IMR-90 (cell line): ENCODE measurements at regions not wholly inside any gene's neighbourhood (a gene's known extent, or its start where the extent isn't known, plus 50 kb on each side); places are given as distances from the start of the nearest gene placed in this dataset.

Source experiments
- ATAC-seq: fragments of 200-7000 bp; cut with Tn5 transposase; 2 replicates; pipeline ENCODE4 v1.9.1; 2020; ENCODE audit warnings: low read depth, mild to moderate bottlenecking, moderate library complexity
- BruUV-seq: library from RNA; stranded (reverse); fragments of 400-500 nt; replicated peaks from 2 replicates; lab custom pipeline; 2021; lab: Mats Ljungman, UMichigan
- CTCF ChIA-PET: fragments of 300-600 bp; formaldehyde crosslinking; extraction: SDS; loops from one replicate; lab custom pipeline; 2021; ENCODE audit warnings: antibody characterized with exemption; lab: Yijun Ruan, JAX
- POLR2A ChIA-PET: fragments of 300-600 bp; sonication (Branson Sonifier 250); formaldehyde crosslinking; loops from one replicate; lab custom pipeline; 2022; ENCODE audit warnings: antibody characterized with exemption; ENCODE audit not compliant: unreplicated experiment; lab: Charles Lee
- DNase-seq: peaks from one replicate; pipeline ENCODE4 v3.0.0; 2013
- H2AFZ ChIP-seq: replicated peaks from 2 replicates; pipeline ENCODE3; 2013; ENCODE audit warnings: low read length, mild to moderate bottlenecking; ENCODE audit not compliant: poor library complexity
- H2AK5ac ChIP-seq: 2 replicates; pipeline ENCODE4 v1.6.1; 2013; ENCODE audit warnings: low read depth, low read length, inconsistent platforms
- H2AK9ac ChIP-seq: replicated peaks from 2 replicates; pipeline ENCODE3; 2013; ENCODE audit warnings: mild to moderate bottlenecking, low read depth, low read length, moderate library complexity; ENCODE audit not compliant: poor library complexity
- H2BK120ac ChIP-seq: 2 replicates; pipeline ENCODE4 v1.6.1; 2013; ENCODE audit warnings: low read depth, low read length, inconsistent platforms
- H2BK15ac ChIP-seq: 3 replicates; pipeline ENCODE4 v1.6.1; 2013; ENCODE audit warnings: low read depth, low read length, inconsistent platforms
- H2BK20ac ChIP-seq: 2 replicates; pipeline ENCODE4 v1.6.1; 2013; ENCODE audit warnings: low read depth, mild to moderate bottlenecking, inconsistent platforms, low read length, moderate library complexity
- H2BK5ac ChIP-seq: 2 replicates; pipeline ENCODE4 v1.6.1; 2013; ENCODE audit warnings: mild to moderate bottlenecking, low read depth, low read length, inconsistent platforms; ENCODE audit not compliant: poor library complexity, severe bottlenecking
- H3K14ac ChIP-seq: replicated peaks from 2 replicates; pipeline ENCODE4 v1.6.1; 2013; ENCODE audit warnings: low read depth, low read length, inconsistent platforms
- H3K18ac ChIP-seq: 2 replicates; pipeline ENCODE4 v1.6.1; 2013; ENCODE audit warnings: low read depth, low read length, control low read depth
- H3K23ac ChIP-seq: 2 replicates; pipeline ENCODE4 v1.6.1; 2013; ENCODE audit warnings: low read depth, low read length, inconsistent platforms
- H3K27ac ChIP-seq: 2 replicates; pipeline ENCODE4 v1.5.1; 2013; ENCODE audit warnings: mild to moderate bottlenecking, control low read depth, low read length; ENCODE audit not compliant: insufficient read depth
- H3K27me3 ChIP-seq: 2 replicates; pipeline ENCODE4 v1.6.1; 2013; ENCODE audit warnings: low read length; ENCODE audit not compliant: control insufficient read depth, insufficient read depth
- H3K36me3 ChIP-seq: 2 replicates; pipeline ENCODE4 v1.6.1; 2013; ENCODE audit warnings: low read length, mixed read lengths; ENCODE audit not compliant: control insufficient read depth, insufficient read depth
- H3K4ac ChIP-seq: 2 replicates; pipeline ENCODE4 v1.6.1; 2013; ENCODE audit warnings: low read depth, low read length, inconsistent platforms
- H3K4me1 ChIP-seq: 2 replicates; pipeline ENCODE4 v1.6.1; 2013; ENCODE audit warnings: low read length, mixed read lengths; ENCODE audit not compliant: control insufficient read depth, insufficient read depth
- H3K4me2 ChIP-seq: 2 replicates; pipeline ENCODE4 v1.6.1; 2013; ENCODE audit warnings: low read depth, mild to moderate bottlenecking, control low read depth, low read length, moderate library complexity
- H3K4me3 ChIP-seq: 2 replicates; pipeline ENCODE4 v1.5.1; 2013; ENCODE audit warnings: low read depth, mild to moderate bottlenecking, control low read depth, low read length, moderate library complexity; ENCODE audit not compliant: insufficient read depth
- H3K56ac ChIP-seq: 2 replicates; pipeline ENCODE4 v1.6.1; 2013; ENCODE audit warnings: low read length, inconsistent platforms; ENCODE audit not compliant: insufficient read depth; ENCODE audit errors: extremely low read depth
- H3K79me1 ChIP-seq, 2 experiments: 2 replicates each; pipeline ENCODE4 v1.6.1; 2013; ENCODE audit warnings: low read length in 2 of 2, inconsistent platforms in 1 of 2, low read depth in 1 of 2
- H3K9ac ChIP-seq: 2 replicates; pipeline ENCODE4 v1.6.1; 2013; ENCODE audit warnings: low read depth, low read length, control low read depth
- H3K9me1 ChIP-seq: 2 replicates; pipeline ENCODE4 v1.6.1; 2013; ENCODE audit warnings: low read length, inconsistent platforms; ENCODE audit not compliant: insufficient read depth
- H3K9me3 ChIP-seq: 2 replicates; pipeline ENCODE4 v1.6.1; 2013; ENCODE audit warnings: low read length; ENCODE audit not compliant: control insufficient read depth, insufficient read depth
- H4K20me1 ChIP-seq: 2 replicates; pipeline ENCODE4 v1.6.1; 2013; ENCODE audit warnings: low read length, inconsistent platforms; ENCODE audit not compliant: insufficient read depth
- H4K5ac ChIP-seq: 2 replicates; pipeline ENCODE4 v1.6.1; 2013; ENCODE audit warnings: mild to moderate bottlenecking, low read depth, low read length, control low read depth
- H4K8ac ChIP-seq, 2 experiments: 2 replicates each; pipeline ENCODE4 v1.6.1; 2013; ENCODE audit warnings: low read depth in 2 of 2, low read length in 2 of 2, control low read depth in 1 of 2, inconsistent platforms in 1 of 2
- H4K91ac ChIP-seq: 2 replicates; pipeline ENCODE4 v1.6.1; 2013; ENCODE audit warnings: low read depth, low read length, inconsistent platforms; ENCODE audit not compliant: insufficient read depth
- BHLHE40 ChIP-seq: fragments of 150-350 bp; IDR thresholded peaks from 2 replicates; pipeline ENCODE4 v1.6.1; 2016; ENCODE audit warnings: mild to moderate bottlenecking, low read depth, low read length
- CEBPB ChIP-seq: IDR thresholded peaks from 2 replicates; pipeline ENCODE4 v1.6.1; 2012; ENCODE audit warnings: low read depth, low read length, improper control_type of control experiment
- MAFK ChIP-seq: IDR thresholded peaks from 2 replicates; pipeline ENCODE4 v1.6.1; 2012; ENCODE audit warnings: low read depth, low read length, improper control_type of control experiment
- NFE2L2 ChIP-seq: fragments of 150-350 bp; IDR thresholded peaks from 2 replicates; pipeline ENCODE4 v1.6.1; 2016; ENCODE audit warnings: low read depth, mild to moderate bottlenecking, low read length
- SMC3 ChIP-seq: fragments of 150-350 bp; IDR thresholded peaks from 2 replicates; pipeline ENCODE4 v1.6.1; 2016; ENCODE audit warnings: low read depth, mild to moderate bottlenecking, antibody characterized with exemption, low read length, moderate library complexity
- USF2 ChIP-seq: fragments of 150-350 bp; IDR thresholded peaks from 2 replicates; pipeline ENCODE4 v1.6.1; 2017; ENCODE audit warnings: mild to moderate bottlenecking, antibody characterized with exemption, low read length, low read depth
- WGBS, 2 experiments: methylation state at CpG; one replicate each; pipeline versions ENCODE4 v1.1.5 to v1.1.7; 2013; ENCODE audit warnings: missing lambda C conversion rate in 2 of 2; ENCODE audit not compliant: insufficient read length in 1 of 2; ENCODE audit errors: extremely low coverage in 2 of 2; 5-methylcytosine and 5-hydroxymethylcytosine counted together
- dilution Hi-C: fragments of 300-500 bp; cut with HindIII; formaldehyde crosslinking; loops from one replicate; pipeline ENCODE4 v1.14.3; 2018; ENCODE audit warnings: low sequenced_read_pairs; ENCODE audit not compliant: unreplicated experiment
- in situ Hi-C: fragments of 300-500 bp; cut with MboI; formaldehyde crosslinking; loops from 3 replicates; pipeline ENCODE4 v1.14.3; 2019; ENCODE audit warnings: low sequenced_read_pairs, inconsistent platforms, mixed read lengths
- intact Hi-C: fragments of 100-400 bp; cut with micrococcal nuclease; formaldehyde crosslinking; loops from 2 replicates; pipeline ENCODE4 v1.10.0; 2022

- no peak overlapping the region for H2BK120ac ChIP-seq
- H2AFZ ChIP-seq = no peak overlapping the region
- H2AK9ac ChIP-seq = no peak overlapping the region
- H3K27ac ChIP-seq = no peak overlapping the region
- ATAC-seq (no peak), DNase-seq (no peak)
- in situ Hi-C loops = loop anchor here (25.0 kb wide), 1 partner anchor 929 kb away; the partner anchor contains the start of gene FAT4
- H2AK5ac ChIP-seq = no peak overlapping the region
- H3K4ac ChIP-seq = no peak overlapping the region
- H2BK15ac ChIP-seq = no peak overlapping the region
- H4K20me1 ChIP-seq = no peaks in the 10 kb centered on the region
- H3K36me3 ChIP-seq = no peaks in the 10 kb centered on the region
- H3K9me3 ChIP-seq = no peaks in the 10 kb centered on the region
- H3K4me3 ChIP-seq = no peak overlapping the region
- no peaks in the 10 kb centered on the region for H3K4me1 ChIP-seq
- dilution Hi-C loops = no loop called here
- H3K27me3 ChIP-seq = no peaks in the 10 kb centered on the region
- H3K9me1 ChIP-seq = no peaks in the 10 kb centered on the region; the same call in 1 of the 2 replicates
- no peak overlapping the region for H3K4me2 ChIP-seq
- H3K18ac ChIP-seq = no peak overlapping the region
- no peak overlapping the region for H2BK5ac ChIP-seq
- H3K23ac ChIP-seq = no peak overlapping the region
- TF ChIP-seq MAFK = no peak
- no peak for TF ChIP-seq BHLHE40
- no peak for TF ChIP-seq CEBPB
- no peak for TF ChIP-seq SMC3
- TF ChIP-seq USF2 = no peak
- no peak for TF ChIP-seq NFE2L2
- ChIA-PET POLR2A (no interaction called here), CTCF (no interaction called here)
- no peak overlapping the region for H2BK20ac ChIP-seq
- H4K91ac ChIP-seq = no peak overlapping the region
- no peak overlapping the region for H4K8ac ChIP-seq
- no peak overlapping the region for H3K9ac ChIP-seq
- 60% methylated on average over 1 of the region's 2 CpGs; no CpG with 5 or more reads in 1 of the 2 experiments for WGBS, 2 experiments
- H3K56ac ChIP-seq = no peak overlapping the region
- H3K14ac ChIP-seq = no peak overlapping the region
- intact Hi-C loops = no loop called here
- no TSS peak for BruUV-seq
- H3K79me1 ChIP-seq = no peaks in the 10 kb centered on the region
- no peak overlapping the region for H4K5ac ChIP-seq
Measured at GRCh38 chr4:126241634-126242033, 926.9 kb downstream of the FAT4 start.
